ENCODE measurements at regions not wholly inside any gene's neighbourhood (a gene's known extent, or its start where the extent isn't known, plus 50 kb on each side); places are given as distances from the start of the nearest gene placed in this dataset.

DNA sequence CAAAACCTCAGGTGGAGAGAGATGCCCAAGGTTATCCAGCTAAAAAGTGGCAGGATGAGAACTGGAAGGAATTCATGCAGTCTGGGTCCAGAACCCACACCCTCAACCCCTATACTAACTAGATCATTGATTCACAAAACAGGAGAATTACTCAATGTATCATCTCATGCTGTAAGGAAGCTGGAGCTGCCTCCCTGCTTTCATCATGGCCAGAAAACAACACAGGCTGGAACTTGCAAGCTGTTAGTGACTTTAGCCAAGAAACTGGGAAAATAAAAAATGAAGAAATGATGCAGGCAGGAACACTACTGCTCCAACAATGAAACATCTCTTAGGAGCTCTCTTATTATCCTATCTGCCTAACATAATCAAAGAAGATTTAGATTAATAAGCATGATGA is 619.8 kb upstream of the CELF2 start:
- Histone ChIP-seq H3K4me1 (ENCODE audit: control insufficient read depth, insufficient read depth, low read length, poor library complexity, severe bottlenecking) (no peaks in the 10 kb centered on the region), H3K9me3 (ENCODE audit: control insufficient read depth, low read length) (peaks cover 4% of the 10 kb centered on the region), H3K4me3 (ENCODE audit: extremely low read depth, insufficient read depth, low read length, poor library complexity, severe bottlenecking) (no peak overlapping the region), H3K27ac (ENCODE audit: low read depth, low read length, severe bottlenecking) (no peak overlapping the region), H3K36me3 (ENCODE audit: control insufficient read depth, insufficient read depth, low read length) (no peaks in the 10 kb centered on the region)

DNA sequence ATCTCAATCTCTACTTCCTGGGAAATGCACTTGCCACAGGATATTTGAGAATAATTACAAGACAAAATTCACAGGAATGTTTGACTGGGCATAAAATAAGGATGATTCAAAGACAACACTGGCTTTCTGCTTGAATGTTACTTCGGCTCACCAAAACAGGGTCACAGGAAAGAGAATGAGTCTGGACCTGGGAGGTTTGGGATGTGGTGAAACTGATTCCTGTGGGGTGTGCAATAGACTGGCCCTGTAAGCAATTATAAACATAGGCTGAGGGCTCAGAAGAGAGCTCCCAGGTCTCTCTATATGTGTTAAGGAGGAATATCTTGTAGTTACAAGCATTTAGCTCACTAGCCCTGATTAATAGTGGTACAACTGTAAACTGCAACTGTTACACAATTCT is 613.9 kb upstream of the CELF2 start:
- Histone ChIP-seq H3K27ac (ENCODE audit: low read depth, low read length, severe bottlenecking) (no peak overlapping the region), H3K9me3 (ENCODE audit: control insufficient read depth, low read length) (no peaks in the 10 kb centered on the region), H3K4me1 (ENCODE audit: control insufficient read depth, insufficient read depth, low read length, poor library complexity, severe bottlenecking) (no peaks in the 10 kb centered on the region), H3K36me3 (ENCODE audit: control insufficient read depth, insufficient read depth, low read length) (no peaks in the 10 kb centered on the region), H3K4me3 (ENCODE audit: extremely low read depth, insufficient read depth, low read length, poor library complexity, severe bottlenecking) (no peak overlapping the region)
- WGBS, 2 experiments (ENCODE audit: insufficient coverage in 2 of 2) = 67 to 92% methylated on average over 1 of the region's 1 CpG

DNA sequence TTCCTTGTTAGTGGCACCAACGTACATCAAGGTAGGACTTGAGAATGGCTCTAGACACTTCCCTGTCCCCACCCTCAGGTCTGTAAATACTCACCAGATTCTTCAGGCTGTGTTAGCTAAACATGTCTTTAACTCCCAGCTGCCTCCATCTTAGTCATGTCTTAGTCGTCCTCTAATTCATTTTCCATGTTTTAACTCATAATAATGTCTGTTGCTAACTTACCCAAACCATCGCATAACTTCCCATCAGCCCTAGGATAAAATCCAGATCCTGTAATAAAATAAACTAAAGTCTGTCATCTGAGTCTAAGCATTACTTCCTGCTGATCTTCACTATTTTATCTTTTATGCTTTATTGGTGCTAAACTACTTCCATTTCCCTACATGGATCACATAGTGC is 600.0 kb upstream of the CELF2 start:
- Histone ChIP-seq H3K27ac (ENCODE audit: low read depth, low read length, severe bottlenecking) (no peak overlapping the region), H3K36me3 (ENCODE audit: control insufficient read depth, insufficient read depth, low read length) (no peaks in the 10 kb centered on the region), H3K4me3 (ENCODE audit: extremely low read depth, insufficient read depth, low read length, poor library complexity, severe bottlenecking) (no peak overlapping the region), H3K4me1 (ENCODE audit: control insufficient read depth, insufficient read depth, low read length, poor library complexity, severe bottlenecking) (no peaks in the 10 kb centered on the region), H3K9me3 (ENCODE audit: control insufficient read depth, low read length) (no peaks in the 10 kb centered on the region)
- WGBS, 2 experiments (ENCODE audit: insufficient coverage in 2 of 2) = 73 to 92% methylated on average over 2 to 3 of the region's 3 CpGs

DNA sequence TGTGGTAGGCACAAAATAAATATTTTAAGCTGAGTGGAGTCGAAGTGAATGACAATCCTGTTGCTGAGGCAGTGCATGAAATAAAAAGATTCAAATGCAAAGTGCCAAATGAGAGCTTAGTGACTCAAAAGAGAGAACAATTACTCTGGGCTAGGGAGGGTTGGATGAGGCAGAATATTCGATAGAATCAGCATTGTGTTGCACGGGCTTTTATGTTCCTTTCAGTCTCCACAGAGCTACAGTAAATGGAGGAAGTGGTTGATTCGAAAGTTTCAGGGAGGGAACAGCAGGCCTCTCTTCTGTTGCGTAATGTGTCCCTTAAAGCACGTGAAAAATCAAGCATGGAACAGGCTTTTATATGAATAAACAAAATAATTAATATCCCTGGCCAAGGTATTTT is 599.3 kb upstream of the CELF2 start:
- no peak overlapping the region for H3K4me3 ChIP-seq (ENCODE audit: extremely low read depth, insufficient read depth, low read length, poor library complexity, severe bottlenecking)
- WGBS, 2 experiments (ENCODE audit: insufficient coverage in 2 of 2) = 39 to 41% methylated on average over 3 to 4 of the region's 6 CpGs
- H3K27ac ChIP-seq (ENCODE audit: low read depth, low read length, severe bottlenecking) = no peak overlapping the region
- H3K4me1 ChIP-seq (ENCODE audit: control insufficient read depth, insufficient read depth, low read length, poor library complexity, severe bottlenecking) = no peaks in the 10 kb centered on the region
- no peaks in the 10 kb centered on the region for H3K9me3 ChIP-seq (ENCODE audit: control insufficient read depth, low read length)
- no peaks in the 10 kb centered on the region for H3K36me3 ChIP-seq (ENCODE audit: control insufficient read depth, insufficient read depth, low read length)

DNA sequence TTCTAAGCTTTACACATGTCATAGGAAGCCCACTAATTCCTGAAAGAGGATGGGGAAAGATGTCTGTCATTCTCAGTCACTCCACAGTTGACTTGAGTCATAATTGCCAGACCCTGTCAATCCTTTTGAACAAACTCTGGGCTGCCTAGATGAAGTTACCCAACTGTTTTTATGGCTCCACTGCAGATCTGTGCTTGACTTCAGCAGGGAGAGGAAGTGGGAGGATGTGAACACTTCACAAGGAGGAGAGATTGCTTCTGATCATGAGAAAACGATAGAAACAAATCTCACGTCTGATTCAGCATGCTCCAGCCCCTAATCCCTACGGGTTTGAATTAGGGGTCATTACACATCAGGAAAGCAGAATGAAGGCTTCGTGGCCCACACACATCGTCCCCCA is 596.6 kb upstream of the CELF2 start:
- no peak overlapping the region for H3K4me3 ChIP-seq (ENCODE audit: extremely low read depth, insufficient read depth, low read length, poor library complexity, severe bottlenecking)
- H3K9me3 ChIP-seq (ENCODE audit: control insufficient read depth, low read length) = no peaks in the 10 kb centered on the region
- no peaks in the 10 kb centered on the region for H3K36me3 ChIP-seq (ENCODE audit: control insufficient read depth, insufficient read depth, low read length)
- H3K4me1 ChIP-seq (ENCODE audit: control insufficient read depth, insufficient read depth, low read length, poor library complexity, severe bottlenecking) = no peaks in the 10 kb centered on the region
- H3K27ac ChIP-seq (ENCODE audit: low read depth, low read length, severe bottlenecking) = no peak overlapping the region
- WGBS, 2 experiments (ENCODE audit: insufficient coverage in 2 of 2) = 77% methylated on average over 3 to 5 of the region's 5 CpGs

DNA sequence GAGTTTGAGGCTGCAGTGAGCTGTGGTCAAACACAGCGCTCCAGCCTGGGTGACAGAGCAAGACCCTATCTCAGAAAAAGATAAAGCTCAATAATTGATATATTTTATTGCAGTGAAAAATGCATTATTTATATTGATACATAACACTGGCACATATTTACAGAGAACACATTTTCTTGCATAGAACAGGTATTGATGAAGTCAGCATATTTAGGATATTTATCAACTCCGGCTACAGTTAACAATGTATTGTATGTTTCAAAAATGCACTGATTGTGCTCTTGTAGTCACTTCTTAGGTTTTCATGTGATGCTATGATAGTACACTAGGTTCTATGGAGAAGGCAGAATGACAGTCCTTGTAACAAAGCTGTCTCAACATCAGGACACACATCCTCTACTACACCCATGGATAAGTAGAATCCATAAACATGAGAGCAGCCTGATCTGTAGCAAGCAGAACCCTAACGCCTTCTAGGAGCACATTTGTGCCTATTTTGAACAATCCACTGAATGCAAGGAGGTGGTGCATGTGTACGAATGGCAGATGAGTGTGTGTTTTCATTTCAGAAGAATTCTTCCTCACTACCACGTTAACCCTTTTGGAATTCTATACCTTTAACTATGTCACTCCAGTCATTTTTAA is 586.1 kb upstream of the CELF2 start:
- Histone ChIP-seq H3K4me3 (ENCODE audit: extremely low read depth, insufficient read depth, low read length, poor library complexity, severe bottlenecking) (no peak overlapping the region), H3K27ac (ENCODE audit: low read depth, low read length, severe bottlenecking) (no peak overlapping the region), H3K9me3 (ENCODE audit: control insufficient read depth, low read length) (no peaks in the 10 kb centered on the region), H3K4me1 (ENCODE audit: control insufficient read depth, insufficient read depth, low read length, poor library complexity, severe bottlenecking) (no peaks in the 10 kb centered on the region), H3K36me3 (ENCODE audit: control insufficient read depth, insufficient read depth, low read length) (no peaks in the 10 kb centered on the region)
- WGBS, 2 experiments (ENCODE audit: insufficient coverage in 2 of 2) = 100% methylated on average over 1 of the region's 5 CpGs; no CpG with 5 or more reads in 1 of the 2 experiments

DNA sequence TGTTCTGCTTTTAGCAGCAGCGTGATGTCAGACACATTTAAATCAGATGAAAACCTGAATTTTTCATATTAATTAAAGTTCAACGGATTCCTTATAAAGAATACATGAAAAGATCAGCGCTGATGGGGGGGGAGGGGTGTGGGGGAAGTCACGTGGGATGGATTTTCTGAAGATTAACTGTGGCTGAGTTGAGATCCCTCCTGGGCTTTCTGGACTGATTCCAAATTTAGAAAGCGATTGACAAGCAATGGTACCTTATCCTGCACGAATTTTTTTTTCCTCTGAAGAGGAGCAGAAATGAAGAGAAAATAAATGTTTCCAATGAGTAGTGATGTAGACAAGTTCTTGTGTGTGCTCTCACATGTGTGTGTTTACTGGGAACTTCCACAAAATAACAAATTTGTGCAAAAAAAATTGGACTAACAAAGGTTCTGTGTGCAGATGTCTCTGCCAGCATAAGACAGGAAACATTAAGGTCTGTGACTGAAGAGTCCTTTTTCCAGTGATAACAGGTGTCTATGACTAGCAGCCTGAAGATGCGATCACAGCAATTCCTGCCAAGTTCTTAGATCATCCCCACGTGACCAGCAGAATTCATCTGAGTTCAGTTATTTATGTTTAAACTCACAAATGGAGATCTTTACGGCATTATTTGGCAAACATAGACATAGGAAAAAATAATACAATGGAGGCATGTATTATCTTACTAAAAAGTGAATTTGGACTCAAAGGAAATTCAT is 585.2 kb upstream of the CELF2 start:
- Histone ChIP-seq H3K4me3 (ENCODE audit: extremely low read depth, insufficient read depth, low read length, poor library complexity, severe bottlenecking) (no peak overlapping the region), H3K36me3 (ENCODE audit: control insufficient read depth, insufficient read depth, low read length) (no peaks in the 10 kb centered on the region), H3K27ac (ENCODE audit: low read depth, low read length, severe bottlenecking) (no peak overlapping the region), H3K4me1 (ENCODE audit: control insufficient read depth, insufficient read depth, low read length, poor library complexity, severe bottlenecking) (no peaks in the 10 kb centered on the region), H3K9me3 (ENCODE audit: control insufficient read depth, low read length) (no peaks in the 10 kb centered on the region)
- WGBS, 2 experiments (ENCODE audit: insufficient coverage in 2 of 2) = 81 to 93% methylated on average over 5 of the region's 9 CpGs

DNA sequence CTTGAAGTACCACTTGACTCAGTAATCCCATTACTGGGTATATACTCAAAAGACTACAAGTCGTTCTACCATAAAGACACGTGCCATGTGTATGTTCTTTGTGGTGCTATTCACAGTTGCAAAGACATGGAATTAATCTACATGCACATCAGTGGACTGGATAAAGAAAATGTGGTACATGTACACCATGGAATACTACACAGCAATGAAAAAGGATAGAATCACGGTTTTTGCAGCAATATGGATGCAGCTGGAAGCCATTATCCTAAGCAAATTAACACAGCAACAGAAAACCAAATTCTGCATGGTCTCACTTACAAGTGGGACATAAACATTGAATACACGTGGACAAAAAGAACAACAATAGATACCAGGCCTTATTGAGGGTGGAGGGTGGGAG is 583.4 kb upstream of the CELF2 start:
- no peak overlapping the region for H3K4me3 ChIP-seq (ENCODE audit: extremely low read depth, insufficient read depth, low read length, poor library complexity, severe bottlenecking)
- H3K36me3 ChIP-seq (ENCODE audit: control insufficient read depth, insufficient read depth, low read length) = no peaks in the 10 kb centered on the region
- H3K9me3 ChIP-seq (ENCODE audit: control insufficient read depth, low read length) = no peaks in the 10 kb centered on the region
- WGBS, 2 experiments (ENCODE audit: insufficient coverage in 2 of 2) = 100% methylated on average over 1 of the region's 4 CpGs; no CpG with 5 or more reads in 1 of the 2 experiments
- no peaks in the 10 kb centered on the region for H3K4me1 ChIP-seq (ENCODE audit: control insufficient read depth, insufficient read depth, low read length, poor library complexity, severe bottlenecking)
- no peak overlapping the region for H3K27ac ChIP-seq (ENCODE audit: low read depth, low read length, severe bottlenecking)

DNA sequence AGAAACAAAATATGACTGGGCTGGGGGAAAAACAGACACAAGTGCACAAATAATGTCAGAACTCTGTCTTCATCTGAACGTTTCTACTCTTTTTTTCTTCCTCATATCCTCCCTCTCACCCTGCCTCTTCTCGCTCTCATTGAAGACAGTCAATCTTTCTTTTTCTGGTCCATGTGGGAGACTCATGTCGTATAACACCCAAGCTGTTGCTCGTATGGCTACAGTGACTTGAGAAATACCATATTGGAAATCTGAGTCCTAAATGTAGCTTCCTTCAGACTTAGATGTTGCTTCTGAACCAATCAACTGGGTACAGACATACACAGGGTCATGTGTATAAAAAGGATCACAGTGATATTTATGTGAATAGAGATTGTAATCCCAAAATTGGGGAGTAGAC is 579.8 kb upstream of the CELF2 start:
- H3K36me3 ChIP-seq (ENCODE audit: control insufficient read depth, insufficient read depth, low read length) = no peaks in the 10 kb centered on the region
- H3K27ac ChIP-seq (ENCODE audit: low read depth, low read length, severe bottlenecking) = no peak overlapping the region
- no peaks in the 10 kb centered on the region for H3K4me1 ChIP-seq (ENCODE audit: control insufficient read depth, insufficient read depth, low read length, poor library complexity, severe bottlenecking)
- no peak overlapping the region for H3K4me3 ChIP-seq (ENCODE audit: extremely low read depth, insufficient read depth, low read length, poor library complexity, severe bottlenecking)
- 95% methylated on average over 4 of the region's 4 CpGs for WGBS, 2 experiments (ENCODE audit: insufficient coverage in 2 of 2)
- no peaks in the 10 kb centered on the region for H3K9me3 ChIP-seq (ENCODE audit: control insufficient read depth, low read length)

DNA sequence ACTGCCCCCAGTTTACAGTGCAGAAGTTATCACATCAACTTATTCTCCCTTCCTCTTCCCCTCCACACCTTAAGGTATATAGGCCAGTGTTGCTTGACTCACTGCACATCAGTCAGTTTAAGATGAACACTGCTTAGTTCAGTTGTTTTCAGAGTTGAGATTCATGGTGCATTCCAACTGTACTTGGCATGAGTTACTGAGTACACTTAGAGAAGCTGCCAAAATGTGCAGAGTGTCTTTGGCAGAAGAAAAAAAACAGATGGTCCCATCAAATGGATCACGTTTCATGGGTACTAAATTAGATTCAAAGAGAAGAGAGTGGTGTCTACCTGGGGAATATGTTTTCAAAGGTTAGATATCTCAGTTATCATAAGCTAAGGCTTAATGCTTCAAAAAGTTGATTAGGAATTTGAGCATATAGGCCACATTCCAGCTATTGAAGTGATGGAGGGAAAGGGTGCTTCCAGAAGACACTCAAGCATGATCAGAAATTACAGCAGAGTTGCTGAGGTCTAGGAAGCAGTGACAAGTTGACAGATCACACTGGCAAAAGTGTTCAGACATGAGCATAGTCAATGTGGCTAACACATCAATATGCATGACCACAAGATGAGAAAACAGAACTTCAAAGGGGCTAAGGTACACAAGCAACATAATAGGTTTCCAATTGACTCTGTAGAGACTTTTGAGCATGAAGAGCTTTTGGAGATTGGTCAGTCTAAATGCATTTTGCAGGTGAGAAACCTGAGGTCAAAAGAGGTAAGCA is 579.2 kb upstream of the CELF2 start:
- Histone ChIP-seq H3K27ac (ENCODE audit: low read depth, low read length, severe bottlenecking) (no peak overlapping the region), H3K9me3 (ENCODE audit: control insufficient read depth, low read length) (no peaks in the 10 kb centered on the region), H3K36me3 (ENCODE audit: control insufficient read depth, insufficient read depth, low read length) (no peaks in the 10 kb centered on the region), H3K4me3 (ENCODE audit: extremely low read depth, insufficient read depth, low read length, poor library complexity, severe bottlenecking) (no peak overlapping the region), H3K4me1 (ENCODE audit: control insufficient read depth, insufficient read depth, low read length, poor library complexity, severe bottlenecking) (no peaks in the 10 kb centered on the region)
- WGBS, 2 experiments (ENCODE audit: insufficient coverage in 2 of 2) = 67 to 100% methylated on average over 1 of the region's 1 CpG

DNA sequence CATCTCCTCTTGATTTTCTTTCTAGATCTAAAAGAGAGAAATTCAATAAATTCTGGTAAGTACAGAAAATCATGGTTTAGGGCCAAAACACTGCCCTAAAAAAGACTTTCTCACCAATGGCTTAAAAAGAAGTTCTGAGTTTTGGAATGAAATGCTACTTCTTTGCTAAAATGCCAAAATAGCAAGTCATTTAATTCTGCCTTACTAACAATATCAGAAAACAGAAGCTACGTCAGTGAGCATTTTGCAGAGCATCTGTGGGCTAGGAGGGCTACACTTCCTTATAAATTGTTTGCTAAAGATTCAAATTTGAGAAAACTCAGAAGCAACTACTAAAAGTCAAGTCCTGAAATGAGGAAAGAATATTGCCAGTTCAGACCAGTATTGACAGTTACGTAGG is 560.8 kb upstream of the CELF2 start:
- H3K27ac ChIP-seq (ENCODE audit: low read depth, low read length, severe bottlenecking) = no peak overlapping the region
- no peaks in the 10 kb centered on the region for H3K9me3 ChIP-seq (ENCODE audit: control insufficient read depth, low read length)
- no peaks in the 10 kb centered on the region for H3K4me1 ChIP-seq (ENCODE audit: control insufficient read depth, insufficient read depth, low read length, poor library complexity, severe bottlenecking)
- WGBS, 2 experiments (ENCODE audit: insufficient coverage in 2 of 2) = 100% methylated on average over 1 of the region's 2 CpGs; no CpG with 5 or more reads in 1 of the 2 experiments
- H3K4me3 ChIP-seq (ENCODE audit: extremely low read depth, insufficient read depth, low read length, poor library complexity, severe bottlenecking) = no peak overlapping the region
- H3K36me3 ChIP-seq (ENCODE audit: control insufficient read depth, insufficient read depth, low read length) = no peaks in the 10 kb centered on the region
